ENCODE measurements at regions not wholly inside any gene's neighbourhood (a gene's known extent, or its start where the extent isn't known, plus 50 kb on each side); places are given as distances from the start of the nearest gene placed in this dataset.

DNA sequence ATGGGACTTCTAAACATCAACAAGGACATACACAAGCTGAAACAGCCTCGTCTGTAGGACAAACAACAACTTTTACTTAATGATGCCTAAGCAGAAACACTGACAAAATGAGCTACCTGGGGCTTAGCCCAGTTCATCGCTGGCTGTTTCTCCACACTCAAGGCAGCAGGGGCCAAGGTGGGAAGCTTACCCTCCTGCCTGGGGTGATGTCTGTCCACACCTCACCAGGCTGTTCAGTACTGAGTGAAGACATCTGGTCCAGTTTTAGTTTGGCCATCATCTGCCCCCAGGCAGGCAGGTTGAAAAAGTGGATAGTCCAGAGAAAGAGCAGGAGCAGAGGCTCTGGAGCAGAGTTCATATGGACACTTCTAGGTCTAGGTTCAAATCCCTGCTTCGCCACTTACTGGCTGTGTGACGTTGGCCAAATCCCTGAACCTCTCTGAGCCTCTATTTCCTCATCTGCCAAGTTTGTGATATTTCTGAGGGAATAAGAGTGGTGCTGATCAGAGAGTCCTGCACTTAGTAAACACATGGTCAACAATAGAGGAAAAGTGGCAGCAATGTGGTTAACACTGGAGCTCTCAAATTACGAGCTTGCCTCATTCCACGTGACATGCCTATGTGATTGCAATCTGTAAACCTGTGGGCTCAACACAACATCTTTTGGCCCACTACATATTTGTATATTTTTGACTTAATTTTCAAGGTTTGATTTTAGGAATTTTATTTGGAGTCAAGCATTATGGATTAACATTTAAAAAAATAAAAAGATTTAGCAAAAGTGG is 720.1 kb upstream of the TMEM132C start:
- Histone ChIP-seq H3F3A (ENCODE audit: low read length, unreplicated experiment) (no peaks in the 10 kb centered on the region), H3K4me3 (ENCODE audit: low read length) (no peak overlapping the region), H3K79me2 (ENCODE audit: low read length) (no peaks in the 10 kb centered on the region), H3K36me3 (ENCODE audit: low read depth, low read length) (no peaks in the 10 kb centered on the region), H3K9me2 (replicated peaks; ENCODE audit: low read length) (no peaks in the 10 kb centered on the region), H3K9ac (ENCODE audit: low read length) (no peak overlapping the region), H3K4me2 (ENCODE audit: low read length) (peak overlapping the region; percentile 41), H2AFZ (ENCODE audit: low read length) (no peak overlapping the region), H3K27ac (ENCODE audit: low read length) (peak overlapping the region; percentile 76), H4K20me1 (ENCODE audit: low read length) (no peaks in the 10 kb centered on the region), H3K27me3 (ENCODE audit: low read length) (no peaks in the 10 kb centered on the region), H3K9me3 (ENCODE audit: low read length) (no peaks in the 10 kb centered on the region), H3K4me1 (ENCODE audit: insufficient read depth, low read length) (peaks cover 39% of the 10 kb centered on the region)
- BruUV-seq (replicated peaks) = no TSS peak
- DNase-seq = no peak
- POLR2A ChIA-PET (ENCODE audit: unreplicated experiment) = interaction anchor here (0.6 kb wide), 1 partner anchor 691 kb away, joined by 3 read pairs; no protein-coding TSS in a partner anchor
- intact Hi-C loops (cut with micrococcal nuclease) = no loop called here
- TF ChIP-seq EZH2phosphoT487 (IDR thresholded peaks at IDR 0.05; ENCODE audit: borderline replicate concordance, low read length) = no peak
- no peak for TF ChIP-seq EZH2 (IDR thresholded peaks at IDR 0.05; ENCODE audit: low read length, unreplicated experiment)
- TF ChIP-seq, protein P1, sequence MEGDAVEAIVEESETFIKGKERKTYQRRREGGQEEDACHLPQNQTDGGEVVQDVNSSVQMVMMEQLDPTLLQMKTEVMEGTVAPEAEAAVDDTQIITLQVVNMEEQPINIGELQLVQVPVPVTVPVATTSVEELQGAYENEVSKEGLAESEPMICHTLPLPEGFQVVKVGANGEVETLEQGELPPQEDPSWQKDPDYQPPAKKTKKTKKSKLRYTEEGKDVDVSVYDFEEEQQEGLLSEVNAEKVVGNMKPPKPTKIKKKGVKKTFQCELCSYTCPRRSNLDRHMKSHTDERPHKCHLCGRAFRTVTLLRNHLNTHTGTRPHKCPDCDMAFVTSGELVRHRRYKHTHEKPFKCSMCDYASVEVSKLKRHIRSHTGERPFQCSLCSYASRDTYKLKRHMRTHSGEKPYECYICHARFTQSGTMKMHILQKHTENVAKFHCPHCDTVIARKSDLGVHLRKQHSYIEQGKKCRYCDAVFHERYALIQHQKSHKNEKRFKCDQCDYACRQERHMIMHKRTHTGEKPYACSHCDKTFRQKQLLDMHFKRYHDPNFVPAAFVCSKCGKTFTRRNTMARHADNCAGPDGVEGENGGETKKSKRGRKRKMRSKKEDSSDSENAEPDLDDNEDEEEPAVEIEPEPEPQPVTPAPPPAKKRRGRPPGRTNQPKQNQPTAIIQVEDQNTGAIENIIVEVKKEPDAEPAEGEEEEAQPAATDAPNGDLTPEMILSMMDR (conservative IDR thresholded peaks at IDR 0.05; ENCODE audit: low read depth, low read length) = no peak
- ATAC-seq = no peak
- CTCF ChIA-PET = no interaction called here

GRCh38 chr12:127548123-127548553 is 718.8 kb upstream of the TMEM132C start:
- Histone ChIP-seq H3K9me3 (ENCODE audit: low read length) (no peaks in the 10 kb centered on the region), H3K9me2 (replicated peaks; ENCODE audit: low read length) (no peaks in the 10 kb centered on the region), H3K27me3 (ENCODE audit: low read length) (no peaks in the 10 kb centered on the region), H3K4me3 (ENCODE audit: low read length) (peak overlapping the region; percentile 11; the same call in 1 of the 2 replicates), H3K36me3 (ENCODE audit: low read depth, low read length) (no peaks in the 10 kb centered on the region), H3K79me2 (ENCODE audit: low read length) (no peaks in the 10 kb centered on the region), H2AFZ (ENCODE audit: low read length) (peak overlapping the region; percentile 38), H3K27ac (ENCODE audit: low read length) (peak overlapping the region; percentile 76), H3K4me2 (ENCODE audit: low read length) (peak overlapping the region; percentile 41), H3F3A (ENCODE audit: low read length, unreplicated experiment) (no peaks in the 10 kb centered on the region), H3K4me1 (ENCODE audit: insufficient read depth, low read length) (peaks cover 39% of the 10 kb centered on the region), H3K9ac (ENCODE audit: low read length) (peak overlapping the region; percentile 23; the same call in 1 of the 2 replicates), H4K20me1 (ENCODE audit: low read length) (no peaks in the 10 kb centered on the region)
- ChIA-PET CTCF (no interaction called here), POLR2A (ENCODE audit: unreplicated experiment) (interaction anchor here (0.7 kb wide), 1 partner anchor 521 kb away, joined by 3 read pairs; no protein-coding TSS in a partner anchor)
- peak; percentile 94 for DNase-seq
- BruUV-seq (replicated peaks) = no TSS peak
- TF ChIP-seq EZH2 (IDR thresholded peaks at IDR 0.05; ENCODE audit: low read length, unreplicated experiment) = no peak
- TF ChIP-seq, protein P1 (conservative IDR thresholded peaks at IDR 0.05; ENCODE audit: low read depth, low read length) = no peak
- TF ChIP-seq EZH2phosphoT487 (IDR thresholded peaks at IDR 0.05; ENCODE audit: borderline replicate concordance, low read length) = no peak
- intact Hi-C loops (cut with micrococcal nuclease) = no loop called here
- peak; percentile 75 for ATAC-seq

- Histone ChIP-seq H3K9me3 (ENCODE audit: low read length) (no peaks in the 10 kb centered on the region), H3K79me2 (ENCODE audit: low read length) (no peaks in the 10 kb centered on the region), H4K20me1 (ENCODE audit: low read length) (no peaks in the 10 kb centered on the region), H3K27me3 (ENCODE audit: low read length) (no peaks in the 10 kb centered on the region), H3K9me2 (replicated peaks; ENCODE audit: low read length) (no peaks in the 10 kb centered on the region), H3K36me3 (ENCODE audit: low read depth, low read length) (no peaks in the 10 kb centered on the region), H3F3A (ENCODE audit: low read length, unreplicated experiment) (no peaks in the 10 kb centered on the region), H3K4me1 (ENCODE audit: insufficient read depth, low read length) (peaks cover 43% of the 10 kb centered on the region), H2AFZ (ENCODE audit: low read length) (0 out of 2 replicates have a peak overlapping the region, but pooled peaks have one; percentile 16), H3K4me3 (ENCODE audit: low read length) (no peak overlapping the region), H3K27ac (ENCODE audit: low read length) (peak overlapping the region; percentile 66), H3K9ac (ENCODE audit: low read length) (peak overlapping the region; percentile 1; the same call in 1 of the 2 replicates), H3K4me2 (ENCODE audit: low read length) (peak overlapping the region; percentile 7; the same call in 1 of the 2 replicates)
- ChIA-PET CTCF (no interaction called here), POLR2A (ENCODE audit: unreplicated experiment) (no interaction called here)
- intact Hi-C loops (cut with micrococcal nuclease) = no loop called here
- ATAC-seq = peak; percentile 58
- DNase-seq = peak; percentile 87
- TF ChIP-seq EZH2 (IDR thresholded peaks at IDR 0.05; ENCODE audit: low read length, unreplicated experiment) (no peak), EZH2phosphoT487 (IDR thresholded peaks at IDR 0.05; ENCODE audit: borderline replicate concordance, low read length) (no peak)
- TF ChIP-seq, protein P1 (conservative IDR thresholded peaks at IDR 0.05; ENCODE audit: low read depth, low read length) = no peak
- BruUV-seq (replicated peaks) = no TSS peak
Observed at GRCh38 chr12:127550271-127550670, 716.7 kb upstream of the TMEM132C start.

Data from PC-3 (cell line).